Dendritic cell treated with granulocyte-macrophage colony-stimulating factor and Interleukin-4, amounts not matched to agents 40 ng/mL and 50 ng/mL, for 4 days (primary cell): ENCODE measurements at regions not wholly inside any gene's neighbourhood (a gene's known extent, or its start where the extent isn't known, plus 50 kb on each side); places are given as distances from the start of the nearest gene placed in this dataset.
"Not testable (repeated sequence)": the region's sequence is repeated elsewhere in the genome, so short reads cannot be mapped to it uniquely, and the experiment has no call there.

Experiments
- H3K27ac Mint-ChIP-seq: one replicate; pipeline ENCODE4 v1.8.0; 2022; ENCODE audit warnings: mild to moderate bottlenecking, mixed read lengths
- H3K27me3 Mint-ChIP-seq: one replicate; pipeline ENCODE4 v1.8.0; 2022; ENCODE audit warnings: mild to moderate bottlenecking, mixed read lengths
- H3K36me3 Mint-ChIP-seq: one replicate; pipeline ENCODE4 v1.8.0; 2022; ENCODE audit warnings: low read depth, mixed read lengths
- H3K4me1 Mint-ChIP-seq: one replicate; pipeline ENCODE4 v1.8.0; 2022; ENCODE audit warnings: low read depth, mixed read lengths
- H3K4me3 Mint-ChIP-seq: one replicate; pipeline ENCODE4 v1.8.0; 2022; ENCODE audit warnings: mild to moderate bottlenecking, moderate library complexity, mixed read lengths
- H3K9me3 Mint-ChIP-seq: one replicate; pipeline ENCODE4 v1.8.0; 2022; ENCODE audit warnings: mixed read lengths
- intact Hi-C: fragments of 100-400 bp; cut with micrococcal nuclease; formaldehyde crosslinking; loops from one replicate; pipeline ENCODE4 v1.15.0; 2022

DNA sequence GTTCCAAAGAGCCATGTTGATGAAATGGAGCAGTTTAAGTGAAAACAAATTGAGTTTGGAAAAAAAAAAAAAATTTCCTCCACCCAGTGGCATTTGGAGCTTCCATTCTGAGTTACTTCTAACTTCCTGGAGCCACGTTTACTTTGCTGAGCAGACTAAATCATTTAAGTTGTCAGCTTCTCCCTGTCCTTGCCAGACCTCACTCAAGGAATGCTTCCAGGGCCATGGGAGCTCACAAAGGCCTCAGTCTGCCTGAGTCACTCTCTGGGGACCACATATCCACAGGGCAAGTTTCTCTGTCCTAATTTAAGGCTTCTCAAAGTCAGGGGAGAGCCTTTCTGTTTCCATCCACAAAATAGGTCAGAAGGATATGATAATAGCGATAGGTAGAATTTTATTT lies 210.3 kb upstream of the TNC start:
- Mint-ChIP-seq H3K4me3 (no peak overlapping the region), H3K4me1 (no peaks in the 10 kb centered on the region), H3K9me3 (peaks cover 5% of the 10 kb centered on the region)

GRCh38 chr9:115328677-115329076 lies 210.7 kb upstream of the TNC start:
- no peaks in the 10 kb centered on the region for H3K27me3 Mint-ChIP-seq
- no peaks in the 10 kb centered on the region for H3K4me1 Mint-ChIP-seq
- peaks cover 5% of the 10 kb centered on the region for H3K9me3 Mint-ChIP-seq
- intact Hi-C loops: no loop called here
- H3K27ac Mint-ChIP-seq: no peak overlapping the region
- no peak overlapping the region for H3K4me3 Mint-ChIP-seq
- no peaks in the 10 kb centered on the region for H3K36me3 Mint-ChIP-seq

More for the DNA sequence above, 210.3 kb upstream of the TNC start:
- Mint-ChIP-seq H3K27me3 (no peaks in the 10 kb centered on the region), H3K36me3 (no peaks in the 10 kb centered on the region), H3K27ac (no peak overlapping the region)
- intact Hi-C loops: no loop called here

DNA sequence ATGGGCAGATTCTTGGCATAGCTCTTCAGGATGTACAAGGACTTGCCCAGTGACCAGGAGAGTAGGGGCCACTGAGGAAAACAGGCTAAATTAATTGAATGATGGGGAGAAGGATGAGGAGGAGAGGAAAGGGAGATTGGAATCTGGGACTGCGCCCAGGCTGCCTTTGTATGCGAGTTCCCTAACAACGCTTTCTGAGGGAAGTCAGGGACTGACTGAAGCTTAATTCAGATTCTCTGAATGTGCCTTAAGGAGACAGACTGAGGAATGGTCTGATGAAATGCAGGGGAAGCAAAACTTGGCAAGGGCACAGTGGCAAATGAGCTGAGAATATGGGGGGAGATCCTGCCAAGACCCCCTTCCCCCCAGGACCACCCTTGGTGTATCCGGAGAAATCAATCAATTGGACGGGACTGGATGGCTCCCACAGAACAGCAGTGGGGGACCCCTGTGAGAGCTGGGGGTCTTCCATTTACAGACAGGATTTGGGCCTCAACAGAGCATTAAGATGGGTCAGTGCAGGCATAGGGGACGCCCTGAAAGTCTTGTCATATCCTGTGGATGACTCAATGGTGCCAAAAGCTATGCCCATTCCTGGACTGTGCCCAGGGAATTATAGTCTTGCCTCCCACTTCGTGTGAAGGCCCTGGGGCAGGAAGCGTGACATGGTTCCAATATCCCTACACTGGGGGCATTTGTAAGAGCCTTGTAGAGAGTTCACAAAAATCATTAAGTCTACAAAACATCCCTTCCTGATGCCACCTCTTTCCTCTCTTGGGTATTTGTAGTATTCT lies 215.5 kb upstream of the TNC start:
- intact Hi-C loops: no loop called here
- Mint-ChIP-seq H3K4me3 (no peak overlapping the region), H3K27ac (no peak overlapping the region), H3K9me3 (peaks cover 5% of the 10 kb centered on the region), H3K27me3 (no peaks in the 10 kb centered on the region), H3K4me1 (no peaks in the 10 kb centered on the region), H3K36me3 (no peaks in the 10 kb centered on the region)

- intact Hi-C loops: no loop called here
- peaks cover 5% of the 10 kb centered on the region for H3K9me3 Mint-ChIP-seq
- no peak overlapping the region for H3K27ac Mint-ChIP-seq
- no peaks in the 10 kb centered on the region for H3K4me1 Mint-ChIP-seq
- no peak overlapping the region for H3K4me3 Mint-ChIP-seq
- no peaks in the 10 kb centered on the region for H3K36me3 Mint-ChIP-seq
- no peaks in the 10 kb centered on the region for H3K27me3 Mint-ChIP-seq
Observed at GRCh38 chr9:115335439-115335838, 217.5 kb upstream of the TNC start.

GRCh38 chr9:115340314-115340713 lies 222.4 kb upstream of the TNC start:
- Mint-ChIP-seq H3K27me3 (no peaks in the 10 kb centered on the region), H3K27ac (no peak overlapping the region), H3K9me3 (no peaks in the 10 kb centered on the region), H3K4me1 (no peaks in the 10 kb centered on the region), H3K36me3 (no peaks in the 10 kb centered on the region), H3K4me3 (no peak overlapping the region)
- intact Hi-C loops: no loop called here

DNA sequence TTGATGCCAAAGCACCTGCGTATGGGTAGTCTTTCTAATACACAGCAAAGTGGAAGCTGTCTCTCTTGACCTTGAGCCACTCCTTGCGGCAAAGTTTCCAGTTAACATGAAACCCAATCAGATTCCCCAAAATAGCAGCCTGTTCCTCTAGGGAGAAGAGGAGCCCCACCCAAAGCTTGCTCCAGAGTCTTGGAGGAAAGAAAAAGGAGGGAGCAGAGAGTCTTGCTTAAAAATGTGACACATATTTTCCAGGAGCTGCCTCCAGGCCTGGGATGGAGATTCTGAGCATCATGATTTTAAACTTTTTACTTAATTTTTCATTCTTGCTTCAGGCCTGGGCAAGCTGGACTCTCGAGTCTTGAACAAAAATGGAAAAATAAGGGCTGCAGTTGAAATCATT lies 223.5 kb upstream of the TNC start:
- no peaks in the 10 kb centered on the region for H3K9me3 Mint-ChIP-seq
- H3K27me3 Mint-ChIP-seq: no peaks in the 10 kb centered on the region
- intact Hi-C loops: no loop called here
- H3K4me3 Mint-ChIP-seq: no peak overlapping the region
- H3K36me3 Mint-ChIP-seq: no peaks in the 10 kb centered on the region
- no peaks in the 10 kb centered on the region for H3K4me1 Mint-ChIP-seq
- H3K27ac Mint-ChIP-seq: no peak overlapping the region

DNA sequence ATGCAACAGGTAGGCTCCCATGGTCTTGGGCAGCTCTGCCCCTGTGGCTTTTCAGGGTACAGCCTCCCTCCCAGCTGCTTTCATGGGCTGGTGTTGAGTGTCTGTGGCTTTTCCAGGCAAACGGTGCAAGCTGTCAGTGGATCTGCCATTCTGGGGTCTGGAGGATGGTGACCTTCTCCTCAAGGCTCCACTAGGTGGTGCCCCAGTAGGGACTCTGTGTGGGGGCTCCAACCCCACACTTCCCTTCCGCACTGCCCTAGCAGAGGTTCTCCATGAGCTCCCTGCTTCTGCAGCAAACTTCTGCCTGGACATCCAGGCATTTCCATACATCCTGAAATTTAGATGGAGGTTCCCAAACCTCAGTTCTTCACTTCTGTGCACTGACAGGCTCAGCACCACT lies 229.8 kb upstream of the TNC start:
- intact Hi-C loops, H3K27me3 Mint-ChIP-seq: not testable (repeated sequence)

DNA sequence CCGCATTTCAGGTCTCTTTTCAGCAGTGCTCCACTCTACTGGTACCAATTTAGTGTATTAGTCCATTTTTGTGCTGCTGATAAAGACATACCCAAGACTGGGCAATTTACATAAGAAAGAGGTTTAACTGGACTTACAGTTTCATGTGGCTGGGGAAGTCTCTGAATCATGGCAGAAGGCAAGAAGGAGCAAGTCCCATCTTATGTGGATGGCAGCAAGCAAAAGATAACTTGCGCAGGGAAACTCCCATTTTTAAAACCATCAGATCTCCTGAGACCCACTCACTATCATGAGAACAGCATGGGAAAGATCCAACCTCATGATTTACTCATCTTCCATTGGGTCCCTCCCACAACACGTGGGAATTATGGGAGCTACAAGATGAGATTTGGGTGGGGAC lies 231.0 kb upstream of the TNC start:
- H3K27me3 Mint-ChIP-seq, H3K9me3 Mint-ChIP-seq, H3K4me1 Mint-ChIP-seq, H3K4me3 Mint-ChIP-seq, H3K27ac Mint-ChIP-seq, H3K36me3 Mint-ChIP-seq, intact Hi-C loops: not testable (repeated sequence)

More for the DNA sequence above, 229.8 kb upstream of the TNC start:
- not testable (repeated sequence) for H3K9me3 Mint-ChIP-seq, H3K36me3 Mint-ChIP-seq, H3K27ac Mint-ChIP-seq, H3K4me1 Mint-ChIP-seq, H3K4me3 Mint-ChIP-seq

GRCh38 chr9:115349542-115349941 lies 231.6 kb upstream of the TNC start:
- Mint-ChIP-seq H3K4me3 (no peak overlapping the region), H3K36me3 (no peaks in the 10 kb centered on the region), H3K27ac (no peak overlapping the region), H3K27me3 (no peaks in the 10 kb centered on the region), H3K4me1 (no peaks in the 10 kb centered on the region), H3K9me3 (peaks cover 4% of the 10 kb centered on the region)
- intact Hi-C loops: no loop called here

- Mint-ChIP-seq H3K4me1 (no peaks in the 10 kb centered on the region), H3K36me3 (no peaks in the 10 kb centered on the region), H3K27me3 (no peaks in the 10 kb centered on the region), H3K27ac (no peak overlapping the region), H3K4me3 (no peak overlapping the region), H3K9me3 (peaks cover 5% of the 10 kb centered on the region)
- intact Hi-C loops: no loop called here
Observed at GRCh38 chr9:115350548-115350947, 232.6 kb upstream of the TNC start.

- Mint-ChIP-seq H3K27me3 (no peaks in the 10 kb centered on the region), H3K27ac (no peak overlapping the region), H3K4me1 (no peaks in the 10 kb centered on the region), H3K9me3 (peaks cover 5% of the 10 kb centered on the region), H3K36me3 (no peaks in the 10 kb centered on the region), H3K4me3 (no peak overlapping the region)
- intact Hi-C loops: no loop called here
Observed at GRCh38 chr9:115353681-115354080, 235.7 kb upstream of the TNC start.

DNA sequence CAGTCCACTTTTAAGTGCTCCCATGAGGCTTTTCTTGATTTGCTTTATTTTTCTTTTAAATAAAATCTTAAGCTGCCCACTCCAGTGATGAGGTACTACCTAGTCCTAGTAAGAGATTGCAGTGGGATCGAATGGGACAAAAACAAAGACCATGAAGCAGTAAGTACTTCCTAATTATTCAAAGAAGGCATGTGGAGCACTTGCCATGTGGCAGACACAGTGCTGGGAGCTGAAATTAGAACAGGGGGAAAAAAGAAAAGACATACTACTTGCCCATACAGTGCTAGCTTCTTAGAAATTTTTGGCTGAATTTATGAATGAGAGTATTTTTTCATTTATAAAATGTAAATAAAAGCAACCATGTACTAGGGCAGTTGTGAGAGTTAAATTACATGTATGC lies 239.9 kb upstream of the TNC start:
- Mint-ChIP-seq H3K27me3 (no peaks in the 10 kb centered on the region), H3K4me1 (no peaks in the 10 kb centered on the region), H3K36me3 (no peaks in the 10 kb centered on the region), H3K27ac (no peak overlapping the region), H3K9me3 (peaks cover 5% of the 10 kb centered on the region), H3K4me3 (no peak overlapping the region)
- intact Hi-C loops: no loop called here

GRCh38 chr9:115359017-115359780 lies 241.2 kb upstream of the TNC start:
- H3K4me1 Mint-ChIP-seq: no peaks in the 10 kb centered on the region
- intact Hi-C loops: no loop called here
- H3K36me3 Mint-ChIP-seq: no peaks in the 10 kb centered on the region
- no peaks in the 10 kb centered on the region for H3K27me3 Mint-ChIP-seq
- peaks cover 4% of the 10 kb centered on the region for H3K9me3 Mint-ChIP-seq
- no peak overlapping the region for H3K27ac Mint-ChIP-seq
- no peak overlapping the region for H3K4me3 Mint-ChIP-seq

- H3K4me3 Mint-ChIP-seq: no peak overlapping the region
- no peak overlapping the region for H3K27ac Mint-ChIP-seq
- no peaks in the 10 kb centered on the region for H3K27me3 Mint-ChIP-seq
- intact Hi-C loops: no loop called here
- no peaks in the 10 kb centered on the region for H3K9me3 Mint-ChIP-seq
- H3K36me3 Mint-ChIP-seq: no peaks in the 10 kb centered on the region
- H3K4me1 Mint-ChIP-seq: no peaks in the 10 kb centered on the region
Observed at GRCh38 chr9:115360122-115360521, 242.2 kb upstream of the TNC start.

GRCh38 chr9:115362101-115362500 lies 244.1 kb upstream of the TNC start:
- intact Hi-C loops: no loop called here
- Mint-ChIP-seq H3K27me3 (no peaks in the 10 kb centered on the region), H3K9me3 (no peaks in the 10 kb centered on the region), H3K4me1 (no peaks in the 10 kb centered on the region), H3K4me3 (no peak overlapping the region), H3K27ac (no peak overlapping the region), H3K36me3 (no peaks in the 10 kb centered on the region)
